NCI-H128 (cell line): ENCODE measurements at regions not wholly inside any gene's neighbourhood (a gene's known extent, or its start where the extent isn't known, plus 50 kb on each side); places are given as distances from the start of the nearest gene placed in this dataset.

Experiments
- DNase-seq: peaks from one replicate; lab custom pipeline; 2025; ENCODE audit not compliant: unreplicated experiment; lab: John Stamatoyannopoulos, UW

DNA sequence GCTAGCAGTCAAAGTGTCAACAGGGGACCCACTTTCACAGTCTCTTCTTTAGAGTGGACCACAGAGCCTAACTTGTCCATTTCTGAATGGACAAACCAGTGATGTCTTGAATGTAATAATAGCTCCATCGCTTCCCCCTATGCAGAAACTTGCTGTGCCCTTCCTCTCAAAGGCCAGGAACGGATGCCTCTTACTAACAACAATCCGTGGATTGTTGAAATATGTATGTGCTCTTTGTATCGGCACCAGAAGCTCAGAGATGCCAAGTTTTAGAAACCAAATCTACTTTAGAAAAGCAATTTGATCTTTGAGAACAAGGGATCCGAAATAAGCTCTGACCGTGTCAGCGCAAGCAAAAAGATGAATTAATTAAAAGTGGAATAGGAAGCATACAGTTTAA lies 259.5 kb upstream of the POU2AF2 start:
- DNase-seq = no peak

DNA sequence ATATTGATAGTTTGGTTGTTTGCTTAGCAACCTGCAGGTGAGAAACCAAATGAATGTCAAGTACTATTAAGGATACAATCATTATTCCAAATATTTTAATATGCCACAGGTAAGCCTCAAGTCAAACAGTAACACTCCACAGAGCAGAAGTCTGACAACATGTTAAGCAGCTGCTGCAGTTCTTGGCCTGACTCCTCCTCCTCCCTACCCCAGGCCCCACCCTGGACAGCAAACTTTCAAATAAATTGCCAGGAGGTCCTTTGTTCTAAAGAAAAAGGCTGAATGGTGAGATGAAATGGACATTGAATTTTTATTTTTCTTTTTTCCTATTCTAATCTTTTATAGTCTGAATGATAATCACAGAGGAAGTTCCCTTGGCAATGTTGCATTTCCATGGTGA lies 260.0 kb upstream of the POU2AF2 start:
- DNase-seq = no peak

DNA sequence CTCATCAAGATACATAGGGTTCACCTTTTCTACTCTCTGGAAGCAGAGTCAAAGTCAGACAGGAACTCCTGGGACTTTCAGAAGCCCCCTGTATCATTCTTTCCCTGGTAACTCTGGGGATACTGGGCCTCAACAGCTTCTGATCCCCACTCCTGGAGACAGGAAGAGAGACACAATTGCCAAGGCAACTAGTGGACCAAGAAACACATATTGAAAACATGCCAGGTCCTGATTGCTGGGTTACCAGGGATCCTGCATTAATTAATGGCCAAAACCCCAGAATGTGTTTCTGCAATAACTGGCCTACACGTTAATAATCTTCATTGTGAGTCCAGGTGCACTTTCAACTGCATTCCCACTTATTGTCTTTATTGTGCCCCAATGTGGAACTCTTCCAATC lies 260.8 kb upstream of the POU2AF2 start:
- no peak for DNase-seq

DNA sequence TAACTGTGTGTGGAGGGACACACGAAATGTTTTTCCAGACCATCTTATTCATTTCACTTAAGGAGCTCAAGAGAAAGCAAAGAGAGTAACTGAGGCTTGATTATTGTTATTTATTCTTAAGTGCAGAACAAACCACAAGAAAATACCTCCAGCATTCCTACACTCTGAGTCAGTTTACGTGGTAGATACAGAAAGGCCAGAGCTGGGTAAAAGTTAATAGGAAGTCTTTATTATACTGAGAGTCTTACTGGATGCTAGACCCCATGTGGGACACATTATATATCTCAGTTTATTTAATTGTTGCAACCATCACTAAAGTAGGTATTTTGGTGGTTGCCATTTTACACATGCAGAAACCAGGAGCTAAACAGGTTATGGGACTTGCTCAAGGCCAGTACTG lies 261.4 kb upstream of the POU2AF2 start:
- no peak for DNase-seq

DNA sequence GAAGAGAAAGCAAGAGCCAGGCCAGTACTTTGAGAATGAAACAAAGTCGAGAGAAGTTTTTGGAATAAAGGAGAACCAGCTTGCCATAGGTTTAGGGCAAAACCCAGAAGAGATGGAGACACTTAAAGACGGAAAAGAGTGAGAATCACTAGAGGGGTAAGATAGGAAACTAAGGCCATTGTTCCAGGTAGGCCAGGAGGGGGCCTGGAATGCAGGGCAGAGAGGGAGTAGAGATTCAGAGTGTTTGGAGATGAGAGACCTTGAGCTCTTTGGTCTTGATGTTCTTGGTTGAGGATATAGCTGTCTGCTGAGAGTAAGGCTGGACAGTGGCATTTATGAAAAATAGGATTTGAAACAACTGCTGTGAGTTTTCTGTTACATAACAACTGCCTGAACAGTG lies 263.3 kb upstream of the POU2AF2 start:
- no peak for DNase-seq

DNA sequence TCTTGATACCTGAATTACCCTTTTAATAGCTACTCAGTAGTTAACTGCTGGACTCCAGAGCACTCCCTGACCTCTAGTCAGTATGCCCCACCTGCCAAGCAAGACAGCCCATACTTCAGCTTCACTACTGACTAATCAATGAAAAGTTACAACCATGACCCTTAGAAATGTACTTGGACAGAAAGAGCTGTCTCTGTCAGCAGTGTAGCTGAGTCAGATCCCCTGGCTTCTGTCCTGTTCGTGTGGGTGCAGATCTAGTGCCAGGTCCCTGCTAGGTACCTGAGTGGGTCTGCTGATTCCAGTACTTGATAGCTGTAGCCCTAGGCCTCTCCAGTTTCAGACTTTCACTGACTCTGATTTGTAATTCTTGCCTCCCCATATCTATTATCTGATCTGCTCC lies 265.8 kb upstream of the POU2AF2 start:
- DNase-seq = no peak

DNA sequence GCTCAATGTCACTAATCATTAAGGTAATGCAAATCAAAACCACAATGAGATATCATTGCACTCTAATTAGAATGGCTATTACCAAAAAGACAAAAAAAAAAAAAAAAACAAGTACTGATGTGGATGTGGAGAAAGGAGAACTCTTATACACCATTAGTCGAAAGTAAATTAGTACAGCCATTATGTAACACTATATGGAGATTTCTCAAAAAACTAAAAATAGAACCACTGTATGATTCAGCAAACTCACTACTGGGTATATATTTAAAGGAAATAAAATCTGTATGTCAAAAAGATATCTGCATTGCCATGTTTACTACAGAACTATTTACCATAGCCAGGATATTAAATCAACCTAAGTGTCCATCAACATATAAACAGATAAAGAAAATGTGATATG lies 265.4 kb upstream of the ARHGAP20 start:
- DNase-seq = no peak

DNA sequence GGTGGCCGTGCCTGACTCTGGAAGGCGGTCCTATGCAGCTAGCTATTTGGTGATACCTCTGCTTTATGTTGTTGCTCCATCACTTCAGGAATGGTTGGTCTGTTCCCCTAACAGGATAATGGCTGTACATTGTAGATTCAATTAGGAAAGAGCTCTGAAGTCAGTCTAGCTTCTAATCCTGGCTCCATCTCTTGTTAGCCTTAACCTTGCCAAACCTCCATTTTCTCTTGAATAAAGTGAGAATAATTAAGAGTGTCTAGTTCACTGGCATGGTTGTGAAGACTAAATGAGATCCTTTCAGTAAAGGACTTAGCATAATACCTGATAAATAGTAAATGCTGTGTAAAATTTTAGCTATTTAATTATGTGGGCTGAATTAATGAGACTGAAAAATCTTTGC lies 262.5 kb upstream of the ARHGAP20 start:
- no peak for DNase-seq

DNA sequence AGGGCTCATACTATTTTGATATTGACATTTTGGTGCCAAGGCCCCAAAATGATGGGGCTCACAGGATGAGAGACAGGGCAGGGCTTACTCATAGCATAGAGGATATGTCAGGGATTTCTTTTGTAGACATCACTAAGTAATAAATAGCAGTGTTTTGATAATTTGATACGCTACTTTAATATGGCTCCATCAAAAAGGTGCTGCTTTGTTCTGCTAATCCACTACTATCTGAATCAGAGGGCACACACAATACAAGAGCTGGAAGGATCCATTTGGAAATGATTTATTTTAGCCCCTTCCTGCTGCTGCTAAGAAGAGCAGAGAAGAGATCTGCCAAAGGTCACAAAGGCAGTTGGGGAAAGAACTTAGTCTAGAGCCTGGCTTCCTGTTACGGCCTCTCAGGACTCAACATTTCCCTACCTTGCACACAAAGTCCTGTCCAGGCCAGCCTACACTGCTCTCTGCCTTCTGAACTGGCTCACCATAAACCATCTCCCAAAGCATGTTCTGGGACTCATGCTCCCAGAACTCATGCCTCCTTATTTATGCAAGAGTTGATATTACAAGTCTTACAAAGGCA lies 261.3 kb upstream of the ARHGAP20 start:
- no peak for DNase-seq

DNA sequence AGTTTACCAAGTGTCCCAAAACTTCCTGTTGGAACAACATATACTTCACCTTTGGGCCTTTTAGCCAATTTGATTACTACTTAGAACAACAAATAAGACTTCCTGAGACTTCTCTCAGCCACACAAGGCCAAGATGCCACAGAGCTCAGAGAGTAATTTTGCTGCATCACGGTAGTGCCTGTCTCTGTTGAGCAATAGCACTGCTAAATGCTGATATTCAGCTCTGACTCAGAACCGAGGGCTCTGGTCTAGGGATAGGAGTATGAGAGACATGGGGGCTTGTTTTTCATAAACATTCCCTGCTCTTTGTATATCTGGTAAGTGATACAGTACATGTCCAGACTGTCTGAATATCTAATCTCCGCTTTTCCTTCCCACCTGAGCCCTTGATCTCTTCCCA lies 260.4 kb upstream of the ARHGAP20 start:
- no peak for DNase-seq

DNA sequence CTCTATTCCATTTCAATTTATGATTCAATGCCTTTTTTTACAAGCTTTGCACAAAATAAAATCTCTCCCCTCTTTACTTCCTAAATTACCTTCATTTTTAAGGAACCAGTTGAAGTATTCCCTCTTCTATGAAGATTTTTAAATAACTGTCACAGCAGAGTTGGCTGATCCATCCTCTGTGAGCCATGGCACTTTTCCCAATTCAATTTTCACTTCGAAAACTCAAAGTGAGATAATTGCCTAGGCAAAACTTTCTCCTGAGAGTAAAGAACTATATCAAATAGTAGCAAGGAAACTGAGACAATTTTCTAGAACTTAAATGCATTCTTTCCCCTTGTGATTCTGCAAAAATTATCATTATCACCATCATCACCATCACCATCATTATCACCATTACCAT lies 259.9 kb upstream of the ARHGAP20 start:
- no peak for DNase-seq

DNA sequence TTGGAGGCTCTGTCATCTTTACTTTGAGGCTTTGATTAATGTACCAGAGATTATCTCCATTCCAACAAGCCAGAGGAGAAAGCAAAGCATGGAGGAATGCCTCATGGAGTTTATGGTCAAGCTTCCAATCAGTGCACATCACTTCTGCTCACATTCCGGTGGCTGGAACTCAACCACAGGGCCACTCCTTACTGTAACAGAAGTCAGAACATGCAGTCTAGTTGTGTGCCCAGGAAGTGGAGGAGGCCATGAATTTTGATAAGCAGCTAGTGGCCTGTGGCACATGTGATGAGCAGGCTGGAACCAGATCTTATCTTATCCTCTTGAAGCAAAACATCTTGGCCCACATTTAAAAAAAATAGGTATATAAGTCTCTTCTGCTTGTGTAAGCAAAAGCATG lies 258.9 kb upstream of the ARHGAP20 start:
- no peak for DNase-seq

DNA sequence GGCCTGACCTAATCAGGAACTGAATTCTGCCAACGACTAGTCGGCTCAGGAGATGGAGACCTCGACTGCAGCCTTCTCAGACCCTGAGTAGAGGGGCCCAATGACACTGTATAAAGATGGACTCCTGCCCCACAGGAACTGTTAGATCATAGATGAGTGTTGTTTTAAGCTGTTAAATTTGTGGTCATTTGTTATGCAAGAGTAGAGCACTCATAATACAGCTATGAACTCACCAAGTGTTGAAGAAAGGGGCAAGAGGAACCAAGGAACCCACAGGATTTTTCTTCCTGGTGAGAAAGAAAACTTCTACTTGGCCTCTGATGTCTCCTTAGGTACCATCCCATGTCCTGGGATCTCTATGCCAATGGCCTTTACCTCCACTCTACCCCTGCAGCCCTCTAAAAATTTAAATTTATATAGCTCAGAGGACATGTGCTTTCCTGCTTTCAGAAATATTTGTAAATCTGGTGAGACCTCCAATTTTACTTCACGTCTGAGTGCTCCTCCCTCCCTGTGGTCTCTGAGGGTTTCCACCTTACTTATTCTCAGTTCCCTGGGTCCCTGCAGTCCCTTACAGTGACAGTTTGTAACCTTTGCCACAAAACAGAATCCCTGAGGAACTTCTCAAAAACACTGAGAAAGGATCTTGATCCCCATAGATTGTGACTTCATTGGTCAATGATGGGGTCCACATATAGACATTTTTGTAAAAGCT lies 256.3 kb upstream of the ARHGAP20 start:
- DNase-seq = no peak

DNA sequence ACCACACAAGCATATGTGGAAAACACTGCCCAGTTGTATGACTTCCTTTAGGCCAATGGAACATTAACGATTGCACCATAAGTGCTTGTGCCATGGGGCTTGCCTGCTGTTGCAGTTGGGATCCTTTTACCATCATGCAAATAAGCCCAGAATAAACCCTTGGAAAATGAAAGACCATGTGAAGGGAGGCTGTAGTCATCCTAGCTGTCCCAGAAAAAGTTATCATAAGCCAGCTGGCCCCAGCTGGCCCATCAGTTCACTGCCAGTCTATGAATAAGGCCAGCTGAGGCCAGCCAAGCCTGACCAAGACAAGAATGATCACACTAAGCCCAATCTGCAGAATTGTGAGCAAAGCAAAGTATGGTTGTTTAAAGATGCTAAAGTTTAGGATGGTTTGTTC lies 253.9 kb upstream of the ARHGAP20 start:
- DNase-seq = no peak

DNA sequence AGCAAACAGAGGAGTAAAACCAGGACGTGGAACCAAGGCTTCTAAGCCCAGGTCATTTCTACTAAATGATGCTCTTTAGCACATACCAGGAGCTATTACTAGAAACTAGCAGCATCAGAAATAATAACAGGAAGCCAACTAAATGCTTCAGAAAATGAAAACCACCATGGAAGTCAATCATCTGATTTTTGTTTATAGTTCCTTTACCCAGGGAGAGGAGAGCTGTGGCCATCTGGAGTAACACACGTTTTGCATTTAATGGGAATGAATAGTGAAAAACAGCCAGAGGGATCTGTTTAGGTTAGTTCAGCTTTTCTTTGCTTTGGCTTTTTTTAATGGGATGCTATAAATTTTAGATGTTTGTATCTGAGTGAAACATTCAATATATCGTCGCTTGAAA lies 250.7 kb upstream of the ARHGAP20 start:
- DNase-seq = no peak

DNA sequence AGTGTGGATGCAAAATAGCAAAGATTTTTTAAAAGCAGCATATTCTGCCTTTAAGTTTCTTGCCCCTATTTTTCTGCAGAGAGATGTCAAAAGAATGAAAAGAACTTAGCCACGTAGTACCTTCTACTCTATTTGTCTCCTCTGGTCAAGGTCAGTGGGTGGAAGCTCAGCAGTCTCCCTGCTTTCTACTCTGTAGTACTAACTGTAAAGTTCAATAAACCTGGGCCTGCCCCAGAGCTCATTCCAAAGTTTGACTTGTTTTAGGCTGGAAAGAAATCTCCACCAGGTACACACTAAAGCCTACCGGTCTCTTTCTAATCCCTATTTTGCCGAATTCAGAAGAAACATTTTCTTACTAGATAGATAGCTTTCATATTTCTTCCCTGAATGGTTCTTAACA lies 247.9 kb upstream of the ARHGAP20 start:
- DNase-seq = no peak

DNA sequence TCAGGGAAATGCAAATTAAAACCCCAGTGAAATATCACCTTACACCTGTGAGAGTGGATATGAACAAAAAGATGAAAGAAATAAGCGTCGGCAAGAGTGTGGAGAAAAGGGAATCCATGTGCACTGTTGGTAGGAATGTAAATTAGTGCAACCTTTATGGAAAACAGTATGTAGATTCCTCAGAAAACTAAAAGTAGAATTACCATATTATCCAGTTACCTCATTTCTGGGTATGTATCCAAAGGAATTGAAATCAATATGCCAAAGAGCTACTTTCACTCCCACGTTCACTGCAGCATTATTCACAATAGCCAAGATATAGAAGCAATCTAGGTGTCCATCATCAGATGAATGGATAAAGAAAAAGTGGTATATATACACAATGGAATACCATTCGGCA lies 246.0 kb upstream of the ARHGAP20 start:
- no peak for DNase-seq

DNA sequence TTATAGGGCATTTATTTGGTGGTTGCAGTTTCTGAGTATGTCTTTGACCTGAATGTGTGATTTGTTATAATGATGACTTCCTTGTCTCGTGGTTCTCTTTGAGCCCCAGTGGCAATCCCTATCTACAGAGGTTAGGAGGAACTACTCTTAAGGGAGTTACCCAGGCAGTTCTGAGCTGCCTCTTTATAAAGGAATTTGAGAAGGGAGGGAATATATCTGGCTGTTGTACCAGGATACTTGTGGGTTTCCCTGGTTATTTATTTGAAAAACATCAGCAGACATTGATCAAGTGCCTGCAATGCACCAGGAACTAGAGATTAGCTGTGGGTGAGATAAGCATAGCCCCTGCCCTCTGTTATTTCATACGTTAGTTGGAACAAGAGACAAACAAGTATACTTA lies 243.5 kb upstream of the ARHGAP20 start:
- DNase-seq = no peak

DNA sequence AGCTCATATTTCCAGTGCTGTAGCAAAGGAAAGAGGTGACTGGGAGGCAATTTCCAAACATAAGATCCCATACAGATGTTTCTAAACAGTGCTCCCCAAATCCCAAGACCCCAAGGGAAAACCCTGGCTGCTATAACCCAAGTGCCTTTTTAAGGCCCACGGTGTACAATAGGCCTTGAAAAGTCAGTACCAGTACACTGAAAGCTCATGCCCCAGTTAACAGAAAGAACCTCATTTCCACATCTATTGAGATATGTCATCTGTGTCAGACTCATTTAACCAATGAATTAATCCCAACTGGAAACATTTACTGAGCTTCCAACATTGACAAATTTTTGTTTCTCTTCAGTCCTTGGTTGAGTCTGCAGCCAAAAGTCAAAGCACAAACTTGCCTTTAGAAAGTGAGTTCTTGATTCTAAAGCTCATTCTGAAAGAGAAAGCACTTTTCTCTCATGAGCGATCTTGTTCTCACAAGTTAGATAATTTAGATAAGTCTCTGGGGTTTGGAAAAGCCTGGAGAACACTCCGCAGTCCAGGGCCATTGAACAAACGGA lies 239.8 kb upstream of the ARHGAP20 start:
- no peak for DNase-seq

DNA sequence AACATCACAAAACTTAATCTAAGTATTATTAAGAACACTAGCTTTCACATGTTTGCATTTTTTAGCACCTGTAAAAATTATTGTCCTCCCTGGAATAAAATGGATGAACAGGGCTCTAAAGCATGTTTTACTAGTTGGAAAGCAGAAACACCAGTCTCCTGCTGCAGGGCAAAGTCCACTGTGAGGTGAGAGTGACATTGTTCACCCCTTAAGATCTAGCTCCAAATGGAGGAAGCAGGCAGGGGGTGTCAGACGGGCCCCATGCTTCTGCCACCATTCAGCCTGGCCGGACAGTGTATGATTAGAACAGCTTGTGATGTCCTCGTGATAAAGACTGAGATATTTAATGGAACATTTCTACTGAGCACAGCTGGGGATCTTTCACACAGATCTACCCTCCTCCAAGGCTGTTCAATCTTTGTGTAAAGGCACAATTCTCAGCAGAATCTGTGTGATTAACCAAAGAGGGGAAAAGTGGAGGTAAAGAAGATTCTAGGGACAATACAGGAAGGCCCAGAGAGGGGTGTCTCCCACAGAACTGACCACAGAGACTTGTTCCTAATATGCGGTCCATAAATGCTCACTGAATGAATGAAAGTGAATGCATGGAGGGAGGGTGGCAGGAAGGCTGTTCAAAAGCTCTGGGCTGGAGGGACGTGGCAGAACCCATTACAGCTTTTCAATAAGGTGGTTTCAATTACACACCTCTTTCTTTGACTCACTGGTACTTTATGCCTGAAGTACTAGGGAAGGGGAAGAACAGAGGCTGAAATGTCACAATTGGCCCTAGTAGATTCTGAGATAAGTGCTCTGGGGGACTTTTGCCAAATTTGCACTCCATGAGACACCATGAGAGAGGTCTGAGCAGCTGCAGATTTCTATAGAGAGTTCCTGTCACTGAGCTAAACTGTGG lies 239.1 kb upstream of the ARHGAP20 start:
- peak; percentile 92 for DNase-seq

DNA sequence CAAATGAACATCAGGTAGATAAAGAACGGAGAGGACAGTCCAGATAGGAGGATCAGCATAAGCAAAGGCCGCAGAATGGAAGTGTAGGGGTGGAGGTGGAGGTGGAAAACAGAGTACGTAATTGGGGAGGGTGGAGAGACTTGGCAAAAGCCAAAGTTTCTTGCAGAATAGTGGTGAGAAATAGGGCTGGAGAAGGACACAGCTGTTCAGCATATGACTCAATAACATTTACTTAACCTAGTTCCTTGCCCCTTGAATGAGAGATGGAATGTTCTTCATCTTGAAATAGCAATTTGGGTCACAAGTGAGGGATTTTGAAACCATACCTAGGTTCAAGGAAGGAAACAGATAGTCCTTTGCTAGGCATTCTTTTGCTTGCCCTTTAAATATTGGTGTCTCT lies 235.9 kb upstream of the ARHGAP20 start:
- no peak for DNase-seq

DNA sequence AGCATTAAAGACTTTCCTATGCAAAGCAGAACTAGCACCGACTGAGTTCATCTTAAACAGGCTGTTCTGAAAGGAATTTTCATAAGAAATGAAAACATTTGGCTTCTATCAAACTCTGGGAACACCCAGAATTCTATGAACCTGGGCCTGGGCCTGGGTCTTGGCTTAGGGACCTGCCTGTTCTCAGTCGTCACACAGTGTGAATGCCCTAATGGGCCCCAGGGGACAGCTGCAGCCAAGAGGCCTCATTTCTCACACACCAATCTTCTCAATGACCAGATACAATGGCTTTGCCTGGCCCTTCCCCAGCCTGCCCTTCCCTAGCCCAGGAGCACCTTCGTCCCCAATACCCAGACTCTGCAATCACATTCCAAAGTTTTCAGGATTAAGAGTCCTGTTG lies 234.9 kb upstream of the ARHGAP20 start:
- DNase-seq = no peak
